OCI-LY1 (cell line): ENCODE measurements at regions not wholly inside any gene's neighbourhood (a gene's known extent, or its start where the extent isn't known, plus 50 kb on each side); places are given as distances from the start of the nearest gene placed in this dataset.

Experiments
- EZH2 ChIP-seq: fragments of 200-600 bp; sonication (generic), shearing (Covaris generic); IDR thresholded peaks from 2 replicates; pipeline ENCODE4 v1.8.0; 2017; ENCODE audit warnings: borderline replicate concordance, mixed run types, mild to moderate bottlenecking, antibody characterized with exemption, low read length, moderate library complexity, mixed read lengths
- TF ChIP-seq, protein P1 (sequence below): fragments of 200-600 bp; sonication (generic), shearing (Covaris generic); IDR thresholded peaks from 2 replicates; pipeline ENCODE4 v1.5.1; 2017; ENCODE audit warnings: mild to moderate bottlenecking, antibody characterized with exemption, low read length, moderate library complexity, mixed read lengths

- TF ChIP-seq, protein P1, sequence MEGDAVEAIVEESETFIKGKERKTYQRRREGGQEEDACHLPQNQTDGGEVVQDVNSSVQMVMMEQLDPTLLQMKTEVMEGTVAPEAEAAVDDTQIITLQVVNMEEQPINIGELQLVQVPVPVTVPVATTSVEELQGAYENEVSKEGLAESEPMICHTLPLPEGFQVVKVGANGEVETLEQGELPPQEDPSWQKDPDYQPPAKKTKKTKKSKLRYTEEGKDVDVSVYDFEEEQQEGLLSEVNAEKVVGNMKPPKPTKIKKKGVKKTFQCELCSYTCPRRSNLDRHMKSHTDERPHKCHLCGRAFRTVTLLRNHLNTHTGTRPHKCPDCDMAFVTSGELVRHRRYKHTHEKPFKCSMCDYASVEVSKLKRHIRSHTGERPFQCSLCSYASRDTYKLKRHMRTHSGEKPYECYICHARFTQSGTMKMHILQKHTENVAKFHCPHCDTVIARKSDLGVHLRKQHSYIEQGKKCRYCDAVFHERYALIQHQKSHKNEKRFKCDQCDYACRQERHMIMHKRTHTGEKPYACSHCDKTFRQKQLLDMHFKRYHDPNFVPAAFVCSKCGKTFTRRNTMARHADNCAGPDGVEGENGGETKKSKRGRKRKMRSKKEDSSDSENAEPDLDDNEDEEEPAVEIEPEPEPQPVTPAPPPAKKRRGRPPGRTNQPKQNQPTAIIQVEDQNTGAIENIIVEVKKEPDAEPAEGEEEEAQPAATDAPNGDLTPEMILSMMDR = no peak
- TF ChIP-seq EZH2 = no peak
Observed at GRCh38 chr3:5725801-5726200, 538.3 kb downstream of the EDEM1 start.
